Brain microvascular endothelial cell (primary cell): ENCODE measurements at regions not wholly inside any gene's neighbourhood (a gene's known extent, or its start where the extent isn't known, plus 50 kb on each side); places are given as distances from the start of the nearest gene placed in this dataset.

Experiments
- DNase-seq: peaks from one replicate; pipeline ENCODE4 v3.0.0-alpha.2; 2020
- H3K27ac ChIP-seq: fragments of 250-450 bp; sonication (Bioruptor Pico); 2 replicates; pipeline ENCODE4 v1.5.1; 2020; ENCODE audit warnings: mild to moderate bottlenecking, moderate library complexity
- H3K27me3 ChIP-seq: fragments of 250-450 bp; sonication (Bioruptor Pico); replicated peaks from 2 replicates; pipeline ENCODE4 v1.5.1; 2020; ENCODE audit warnings: mild to moderate bottlenecking
- H3K36me3 ChIP-seq: fragments of 250-450 bp; sonication (Bioruptor Pico); replicated peaks from 2 replicates; pipeline ENCODE4 v1.5.1; 2020; ENCODE audit warnings: mild to moderate bottlenecking
- H3K4me3 ChIP-seq: 2 replicates; pipeline ENCODE4 v1.5.1; 2011; ENCODE audit warnings: low read depth, mild to moderate bottlenecking, control low read depth, low read length, moderate library complexity
- CTCF ChIP-seq: IDR thresholded peaks from 2 replicates; pipeline ENCODE4 v1.5.1; 2011; ENCODE audit warnings: low read depth, mild to moderate bottlenecking, moderate library complexity, low read length, control low read depth, inconsistent platforms; ENCODE audit errors: missing control alignments
- in situ Hi-C: cut with HindIII; loops from 2 replicates; pipeline ENCODE4 v1.10.0; 2017; ENCODE audit warnings: low sequenced_read_pairs, low pct_ligation_motif_present

GRCh38 chr5:100448111-100448528 lies 87.1 kb upstream of the FAM174A start:
- Histone ChIP-seq H3K4me3 (no peak overlapping the region), H3K27me3 (no peaks in the 10 kb centered on the region), H3K36me3 (no peaks in the 10 kb centered on the region), H3K27ac (no peak overlapping the region)
- in situ Hi-C loops: no loop called here
- DNase-seq: no peak
- TF ChIP-seq CTCF: no peak

- H3K36me3 ChIP-seq: no peaks in the 10 kb centered on the region
- TF ChIP-seq CTCF: no peak
- DNase-seq: no peak
- H3K27me3 ChIP-seq: no peaks in the 10 kb centered on the region
- in situ Hi-C loops: no loop called here
- H3K27ac ChIP-seq: no peak overlapping the region
- no peak overlapping the region for H3K4me3 ChIP-seq
These were observed 88.2 kb upstream of the FAM174A start for GRCh38 chr5:100446879-100447430.

DNA sequence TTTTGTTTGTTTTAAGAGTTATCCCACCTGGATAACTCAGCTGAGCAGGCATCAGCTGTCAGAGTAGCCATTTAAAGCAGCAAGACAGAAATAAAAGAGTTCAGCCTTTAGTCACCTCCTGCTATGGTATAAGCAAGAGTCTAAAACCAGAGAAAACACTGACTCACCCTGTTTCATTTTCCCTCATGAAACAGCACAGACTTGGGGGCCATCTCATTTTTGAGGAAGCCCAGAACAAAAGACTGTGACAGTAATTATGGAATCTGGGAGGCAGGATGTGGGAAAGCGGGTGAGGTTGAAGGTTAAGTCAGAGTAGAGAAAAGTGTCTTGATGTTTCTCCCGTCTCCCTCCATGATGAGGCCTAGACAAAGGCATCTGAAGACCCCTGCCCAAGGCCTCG lies 90.2 kb upstream of the FAM174A start:
- TF ChIP-seq CTCF: no peak
- Histone ChIP-seq H3K27ac (peak overlapping the region; percentile 26), H3K36me3 (no peaks in the 10 kb centered on the region), H3K4me3 (no peak overlapping the region), H3K27me3 (no peaks in the 10 kb centered on the region)
- in situ Hi-C loops: no loop called here
- DNase-seq: no peak

DNA sequence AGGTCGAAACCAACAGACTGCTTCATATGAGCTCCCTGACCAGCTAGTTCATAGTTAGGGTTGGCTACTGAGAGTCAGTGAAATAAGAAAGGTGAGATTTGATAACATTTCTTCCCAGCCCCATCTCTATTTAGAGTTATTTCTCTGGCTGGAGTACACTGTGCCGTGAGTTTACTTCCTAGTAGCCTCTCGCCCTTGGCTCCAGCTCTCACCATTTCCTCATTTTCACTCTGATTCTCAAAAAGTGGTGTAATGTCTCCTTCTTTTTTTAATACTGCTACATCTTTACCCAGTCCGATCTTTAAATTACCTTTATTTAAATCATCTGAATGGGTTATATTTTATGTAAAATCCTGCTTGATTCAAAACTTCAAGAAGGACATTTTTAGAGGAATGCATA lies 100.4 kb upstream of the FAM174A start:
- no peak overlapping the region for H3K27ac ChIP-seq
- no peaks in the 10 kb centered on the region for H3K36me3 ChIP-seq
- in situ Hi-C loops: no loop called here
- H3K27me3 ChIP-seq: no peaks in the 10 kb centered on the region
- no peak overlapping the region for H3K4me3 ChIP-seq
- no peak for DNase-seq
- no peak for TF ChIP-seq CTCF

DNA sequence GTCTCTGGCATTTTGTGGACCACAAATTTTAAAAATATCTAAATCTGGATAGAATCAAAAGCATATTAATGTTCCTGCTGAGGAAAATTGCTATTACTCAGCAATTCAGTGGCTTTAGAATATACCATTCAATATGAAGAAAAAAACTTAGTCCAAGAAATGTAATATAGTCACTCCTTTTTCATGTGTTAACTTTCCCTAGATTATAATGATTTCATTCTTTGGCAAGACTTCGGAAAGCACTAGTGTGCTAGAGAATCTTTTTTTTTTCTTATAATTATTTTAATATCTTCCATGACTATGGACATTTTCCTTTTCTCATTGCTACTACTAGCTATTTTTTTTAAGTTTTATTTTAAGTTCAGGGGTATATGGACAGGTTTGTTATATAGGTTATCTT lies 102.4 kb upstream of the FAM174A start:
- DNase-seq: no peak
- Histone ChIP-seq H3K27me3 (no peaks in the 10 kb centered on the region), H3K27ac (no peak overlapping the region), H3K4me3 (no peak overlapping the region), H3K36me3 (no peaks in the 10 kb centered on the region)
- TF ChIP-seq CTCF: no peak
- in situ Hi-C loops: no loop called here
